GM18909 (cell line): ENCODE measurements at regions not wholly inside any gene's neighbourhood (a gene's known extent, or its start where the extent isn't known, plus 50 kb on each side); places are given as distances from the start of the nearest gene placed in this dataset.
"Not testable (repeated sequence)": the region's sequence is repeated elsewhere in the genome, so short reads cannot be mapped to it uniquely, and the experiment has no call there.

Experiments
- ATAC-seq: cut with Tn5 transposase; IDR thresholded peaks from one replicate; pipeline ENCODE4 v1.9.1; 2021; ENCODE audit warnings: mild to moderate bottlenecking; ENCODE audit not compliant: unreplicated experiment, poor library complexity

GRCh38 chr9:62833323-62834200 lies 1643.7 kb downstream of the SPATA31A7 start:
- not testable (repeated sequence) for ATAC-seq

- peak; percentile 32 for ATAC-seq
Measured at GRCh38 chr9:62837254-62837911, 1647.5 kb downstream of the SPATA31A7 start.

DNA sequence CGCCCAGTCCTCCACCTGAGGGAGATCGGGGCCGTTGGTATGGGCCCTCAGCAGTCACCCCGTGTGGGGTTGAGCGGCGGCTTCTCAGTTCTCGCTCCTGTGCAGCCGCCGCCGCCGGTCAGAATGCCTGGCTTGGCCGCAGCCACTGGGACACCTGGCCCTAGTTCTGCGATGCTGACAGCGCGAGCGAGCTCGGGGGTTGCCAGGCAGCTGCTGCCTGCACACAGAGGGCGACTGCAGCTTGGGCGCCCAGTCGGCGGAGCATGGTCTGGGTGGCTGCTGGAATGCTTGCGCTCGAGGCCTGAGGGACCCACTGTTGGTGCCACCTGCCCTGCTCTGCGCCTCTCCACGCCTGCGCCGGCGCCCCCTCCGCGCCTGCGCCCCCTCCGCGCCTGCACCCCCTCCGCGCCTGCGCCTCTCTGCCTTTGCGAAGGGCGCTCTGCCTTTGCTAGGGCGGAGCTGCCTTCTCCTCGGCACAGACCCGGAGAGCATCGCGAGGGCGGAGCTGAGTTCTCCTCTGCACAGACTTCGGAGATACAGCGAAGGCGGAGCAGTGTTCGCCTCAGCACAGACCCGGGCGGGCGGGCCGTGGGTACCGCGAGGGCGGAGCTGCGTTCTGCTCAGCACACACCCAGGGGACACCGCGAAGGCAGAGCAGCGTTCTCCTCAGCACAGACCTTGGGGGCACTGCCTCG lies 1648.3 kb downstream of the SPATA31A7 start:
- peak; percentile 100 for ATAC-seq

DNA sequence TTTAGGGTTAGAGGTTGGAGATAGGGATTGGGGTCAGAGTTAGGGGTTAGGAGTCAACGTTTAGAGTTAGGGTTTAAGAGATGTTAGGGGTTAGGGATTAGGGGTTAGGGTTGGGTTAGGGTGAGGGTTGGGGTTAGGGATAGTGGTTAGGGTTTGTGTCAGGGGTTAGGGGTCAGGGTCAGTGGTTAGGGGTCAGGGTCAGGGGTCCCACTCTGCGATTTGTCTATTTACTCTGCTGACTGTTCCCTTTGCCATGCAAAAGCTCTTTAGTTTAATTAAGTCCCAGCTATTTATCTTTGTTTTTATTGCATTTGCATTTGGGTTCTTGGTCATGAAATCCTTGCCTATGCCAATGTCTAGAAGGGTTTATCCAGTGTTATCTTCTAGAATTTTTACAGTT lies 1649.3 kb downstream of the SPATA31A7 start:
- ATAC-seq, result not testable (repeated sequence)

DNA sequence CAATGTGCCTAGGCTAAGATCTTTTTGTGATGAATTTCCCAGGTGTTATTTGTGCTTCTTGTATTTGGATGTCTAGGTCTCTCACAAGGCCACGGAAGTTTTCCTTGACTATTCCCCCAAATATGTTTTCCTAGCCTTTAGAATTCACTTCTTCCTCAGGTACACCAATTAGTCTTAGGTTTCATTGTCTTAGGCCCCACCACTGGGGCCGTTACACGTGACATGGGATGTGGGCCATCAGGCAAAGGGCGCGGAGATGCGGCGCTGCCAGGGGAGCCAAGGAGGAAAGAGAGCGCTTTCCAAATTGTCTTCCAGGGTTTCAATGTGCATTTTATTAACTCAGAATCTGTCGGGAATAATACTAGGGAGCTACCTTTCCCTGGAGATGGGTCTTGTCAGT lies 1653.3 kb downstream of the SPATA31A7 start:
- ATAC-seq, result not testable (repeated sequence)

GRCh38 chr9:62843706-62844290 lies 1654.0 kb downstream of the SPATA31A7 start:
- ATAC-seq, result not testable (repeated sequence)

GRCh38 chr9:62844681-62845185 lies 1654.9 kb downstream of the SPATA31A7 start:
- not testable (repeated sequence) for ATAC-seq

DNA sequence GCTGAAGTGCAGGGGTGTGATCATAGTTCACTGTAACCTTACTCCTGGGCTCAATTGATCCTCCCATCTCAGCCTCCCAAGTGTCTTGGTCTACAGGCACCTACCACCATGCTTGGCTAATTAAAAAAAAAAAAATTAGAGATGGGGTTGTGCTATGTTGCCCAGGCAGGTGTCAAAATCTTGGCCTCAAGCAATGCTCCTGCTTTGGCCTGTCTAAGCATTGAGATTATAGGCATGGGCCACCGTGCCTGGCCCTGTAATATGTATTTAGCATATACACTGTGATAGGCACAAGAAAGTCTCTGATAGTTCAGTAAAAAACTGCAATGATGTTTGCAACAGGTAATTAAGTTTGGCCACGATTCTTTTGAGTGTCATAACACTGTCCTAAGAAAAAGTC lies 1658.4 kb downstream of the SPATA31A7 start:
- ATAC-seq, result not testable (repeated sequence)

GRCh38 chr9:62849991-62850390 lies 1660.2 kb downstream of the SPATA31A7 start:
- ATAC-seq, result not testable (repeated sequence)

DNA sequence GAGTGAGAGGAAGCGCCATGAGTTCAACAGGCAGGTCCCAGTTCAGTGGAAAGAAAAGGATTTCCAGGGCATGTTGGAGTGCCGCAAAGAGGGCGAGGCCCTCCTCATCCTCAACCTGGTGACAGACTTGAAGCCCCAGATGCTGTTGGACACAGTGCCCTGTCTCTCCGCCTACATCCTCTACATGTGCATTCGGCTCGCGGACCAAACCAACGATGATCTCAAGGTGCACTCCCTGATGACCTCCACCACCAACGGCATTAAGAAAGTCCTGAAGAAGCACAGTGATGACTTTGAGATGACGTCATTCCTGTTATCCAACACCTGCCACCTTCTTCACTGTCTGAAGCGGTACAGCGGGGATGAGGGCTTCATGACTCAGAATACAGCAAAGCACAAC lies 1667.4 kb downstream of the SPATA31A7 start:
- ATAC-seq, result not testable (repeated sequence)

- ATAC-seq, result not testable (repeated sequence)
Measured at GRCh38 chr9:62858240-62858639, 1668.4 kb downstream of the SPATA31A7 start.

- ATAC-seq, result not testable (repeated sequence)
Measured at GRCh38 chr9:62860939-62861860, 1671.4 kb downstream of the SPATA31A7 start.

DNA sequence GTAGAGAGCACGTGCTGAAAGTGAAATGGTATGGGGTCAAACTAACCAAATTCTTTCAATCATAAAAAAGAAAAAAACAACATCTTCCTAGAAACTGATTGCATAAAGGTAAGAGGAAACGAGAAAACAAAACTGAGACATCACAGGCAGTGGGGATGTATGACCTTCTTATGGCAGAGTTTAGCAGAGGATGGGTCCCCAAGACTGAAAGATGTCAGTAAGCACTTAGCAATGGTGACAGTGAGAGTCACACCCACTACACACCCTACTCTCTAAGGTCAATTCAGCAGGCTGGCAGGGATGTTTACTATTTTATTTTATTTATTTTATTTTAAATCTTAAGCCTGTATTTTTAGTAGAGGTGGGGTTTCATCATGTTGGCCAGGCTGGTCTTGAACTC lies 1672.3 kb downstream of the SPATA31A7 start:
- not testable (repeated sequence) for ATAC-seq

DNA sequence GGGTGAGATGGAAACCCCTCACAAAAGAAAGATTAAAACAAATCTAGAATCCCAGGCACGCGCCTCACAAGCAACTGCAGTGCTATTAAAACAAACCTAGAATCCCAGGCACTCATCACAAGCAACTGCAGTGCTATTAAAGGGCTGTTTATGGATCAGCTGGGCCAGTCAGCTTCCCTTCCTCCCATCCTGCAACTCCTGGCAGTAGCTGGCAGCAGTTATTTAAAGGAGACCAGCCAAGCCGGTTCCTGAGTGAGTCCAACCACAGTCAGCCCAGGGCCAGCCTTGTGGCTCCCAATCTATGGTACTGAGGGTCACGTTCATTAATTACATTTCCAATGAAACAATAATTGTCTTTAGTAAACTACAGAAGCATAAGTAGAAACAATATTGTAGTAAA lies 1673.5 kb downstream of the SPATA31A7 start:
- ATAC-seq, result not testable (repeated sequence)

DNA sequence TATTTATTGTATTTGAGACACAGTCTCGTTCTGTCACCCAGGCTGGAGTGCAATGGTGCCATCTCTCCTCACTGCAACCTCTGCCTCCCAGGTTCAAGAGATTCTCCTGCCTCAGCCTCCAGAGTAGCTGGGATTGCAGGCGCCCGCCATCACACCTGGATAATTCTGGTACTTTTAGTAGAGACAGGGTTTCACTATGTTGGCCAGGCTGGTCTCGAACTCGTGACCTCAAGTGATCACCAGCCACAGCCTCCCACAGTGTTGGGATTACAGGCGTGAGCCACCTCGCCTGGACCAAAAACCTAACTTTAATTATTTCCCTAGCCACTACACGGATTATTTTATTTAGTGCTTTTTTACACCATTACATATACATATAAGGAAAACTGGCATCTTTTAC lies 1674.0 kb downstream of the SPATA31A7 start:
- ATAC-seq, result not testable (repeated sequence)

GRCh38 chr9:62864481-62865469 lies 1674.9 kb downstream of the SPATA31A7 start:
- not testable (repeated sequence) for ATAC-seq

DNA sequence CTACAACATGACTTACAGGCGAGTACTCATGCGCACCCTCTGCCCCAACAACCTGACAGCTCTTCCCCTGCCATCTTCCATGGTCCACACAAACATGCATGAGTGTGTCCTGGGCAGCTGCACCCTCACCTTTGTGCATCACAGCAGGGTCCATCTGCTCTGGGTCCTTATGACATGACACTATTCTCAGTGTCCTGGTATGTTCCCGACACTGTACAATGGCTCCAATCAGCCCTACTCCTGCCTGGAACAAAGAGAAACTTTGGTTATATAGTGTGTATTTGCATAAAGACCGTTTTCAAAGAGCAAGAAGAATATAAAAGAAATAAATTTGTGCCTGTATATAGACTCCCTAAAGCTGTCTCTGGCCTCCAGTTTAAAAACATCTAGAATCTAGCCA lies 1679.2 kb downstream of the SPATA31A7 start:
- ATAC-seq, result not testable (repeated sequence)

DNA sequence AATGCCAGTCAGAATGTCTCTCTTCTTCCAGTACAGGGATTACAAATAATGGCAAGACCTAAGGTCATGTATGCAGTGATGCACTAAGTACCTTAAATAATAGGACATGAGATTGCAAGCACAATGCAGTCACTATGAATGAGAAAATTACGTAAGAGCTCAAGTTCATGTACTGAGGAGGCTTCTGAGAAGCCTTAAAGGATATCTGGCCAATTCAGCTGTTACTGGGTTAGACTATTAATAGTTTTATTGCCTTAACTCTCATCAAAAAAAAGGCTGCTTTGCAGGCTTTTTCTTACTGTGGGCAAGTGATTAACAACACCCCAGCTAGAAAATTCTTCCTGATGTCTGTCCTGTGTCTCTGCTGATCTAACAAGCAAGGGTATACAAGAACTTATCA lies 1681.9 kb downstream of the SPATA31A7 start:
- not testable (repeated sequence) for ATAC-seq
